ENCODE measurements at regions not wholly inside any gene's neighbourhood (a gene's known extent, or its start where the extent isn't known, plus 50 kb on each side); places are given as distances from the start of the nearest gene placed in this dataset.

DNA sequence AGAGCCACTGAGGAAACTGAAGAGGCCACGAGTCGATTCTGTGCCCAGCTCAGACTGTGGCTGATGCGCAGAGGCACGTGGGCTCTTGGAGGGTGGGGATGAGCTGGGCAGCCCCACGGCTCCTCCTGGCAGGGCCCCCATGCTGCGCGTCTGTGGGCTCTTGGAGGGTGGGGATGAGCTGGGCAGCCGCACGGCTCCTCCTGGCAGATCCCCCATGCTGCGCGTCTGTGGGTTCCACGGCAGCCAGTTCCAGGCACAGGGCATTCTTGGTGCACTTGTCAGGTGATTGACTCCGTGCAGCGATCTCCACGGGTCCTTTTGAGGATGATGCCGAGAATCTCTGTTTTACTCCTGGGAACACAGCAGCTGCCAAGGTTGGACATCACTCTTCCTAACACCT lies 138.1 kb upstream of the ZNF236 start:
- Histone ChIP-seq H3K9me3 (ENCODE audit: control insufficient read depth, insufficient read depth, low read depth, low read length) (0 out of 2 replicates have a peak, but pooled peaks cover 2% of the 10 kb centered on the region), H3K27ac (ENCODE audit: low read depth, low read length) (no peak overlapping the region), H3K4me3 (ENCODE audit: low read depth, low read length) (no peak overlapping the region), H3K36me3 (ENCODE audit: control insufficient read depth, insufficient read depth, low read length) (no peaks in the 10 kb centered on the region), H3K4me1 (ENCODE audit: control insufficient read depth, insufficient read depth, low read length) (peaks cover 18% of the 10 kb centered on the region), H3K27me3 (ENCODE audit: control insufficient read depth, insufficient read depth, low read length) (no peaks in the 10 kb centered on the region), H3K9ac (ENCODE audit: low read length) (no peak overlapping the region)

DNA sequence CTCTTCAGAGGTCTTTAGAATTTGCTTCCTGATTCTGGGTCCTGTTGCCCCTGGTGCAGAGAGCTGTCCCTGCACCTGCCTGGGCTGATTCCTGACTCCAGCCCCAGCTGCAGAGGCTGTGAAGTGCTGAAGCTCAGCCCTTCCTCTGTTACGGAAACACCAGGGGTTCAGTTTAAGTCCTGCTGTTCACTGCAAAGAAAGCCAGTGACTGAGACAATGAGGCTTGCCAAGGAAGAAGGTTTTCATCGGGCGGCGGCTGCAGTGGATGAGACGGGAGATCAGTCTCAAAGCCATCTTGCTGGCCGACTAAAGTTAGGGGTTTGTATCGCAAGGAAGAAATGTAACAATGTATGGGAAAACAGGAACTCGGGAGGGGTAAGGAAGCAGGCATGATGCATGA lies 142.4 kb upstream of the ZNF236 start:
- Histone ChIP-seq H3K4me1 (ENCODE audit: control insufficient read depth, insufficient read depth, low read length) (peaks cover 12% of the 10 kb centered on the region), H3K36me3 (ENCODE audit: control insufficient read depth, insufficient read depth, low read length) (no peaks in the 10 kb centered on the region), H3K4me3 (ENCODE audit: low read depth, low read length) (no peak overlapping the region), H3K27me3 (ENCODE audit: control insufficient read depth, insufficient read depth, low read length) (no peaks in the 10 kb centered on the region), H3K9ac (ENCODE audit: low read length) (no peak overlapping the region), H3K9me3 (ENCODE audit: control insufficient read depth, insufficient read depth, low read depth, low read length) (0 out of 2 replicates have a peak, but pooled peaks cover 2% of the 10 kb centered on the region), H3K27ac (ENCODE audit: low read depth, low read length) (no peak overlapping the region)

DNA sequence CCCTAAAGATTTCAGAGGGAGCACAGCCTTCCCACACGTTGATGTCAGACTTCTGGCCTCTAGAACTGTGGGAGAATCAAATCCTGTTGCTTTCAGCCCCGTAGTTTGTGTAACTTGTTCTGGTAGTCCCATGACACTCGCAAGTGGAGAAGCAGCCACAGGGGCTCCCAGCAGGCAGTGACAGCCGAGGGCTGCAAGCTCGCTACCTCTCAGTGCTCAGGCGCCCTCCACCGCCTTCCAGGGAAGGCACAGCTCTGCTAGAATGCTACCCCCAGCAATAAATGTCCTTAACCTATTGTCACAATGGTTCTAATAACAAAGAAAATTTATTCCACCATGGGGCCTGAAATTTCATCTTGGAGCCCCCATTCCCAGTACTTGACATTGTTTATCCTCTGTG lies 143.1 kb upstream of the ZNF236 start:
- H3K9ac ChIP-seq (ENCODE audit: low read length), result no peak overlapping the region
- no peaks in the 10 kb centered on the region for H3K36me3 ChIP-seq (ENCODE audit: control insufficient read depth, insufficient read depth, low read length)
- H3K9me3 ChIP-seq (ENCODE audit: control insufficient read depth, insufficient read depth, low read depth, low read length), result 0 out of 2 replicates have a peak, but pooled peaks cover 2% of the 10 kb centered on the region
- no peaks in the 10 kb centered on the region for H3K27me3 ChIP-seq (ENCODE audit: control insufficient read depth, insufficient read depth, low read length)
- H3K27ac ChIP-seq (ENCODE audit: low read depth, low read length), result no peak overlapping the region
- no peak overlapping the region for H3K4me3 ChIP-seq (ENCODE audit: low read depth, low read length)
- peaks cover 12% of the 10 kb centered on the region for H3K4me1 ChIP-seq (ENCODE audit: control insufficient read depth, insufficient read depth, low read length)

DNA sequence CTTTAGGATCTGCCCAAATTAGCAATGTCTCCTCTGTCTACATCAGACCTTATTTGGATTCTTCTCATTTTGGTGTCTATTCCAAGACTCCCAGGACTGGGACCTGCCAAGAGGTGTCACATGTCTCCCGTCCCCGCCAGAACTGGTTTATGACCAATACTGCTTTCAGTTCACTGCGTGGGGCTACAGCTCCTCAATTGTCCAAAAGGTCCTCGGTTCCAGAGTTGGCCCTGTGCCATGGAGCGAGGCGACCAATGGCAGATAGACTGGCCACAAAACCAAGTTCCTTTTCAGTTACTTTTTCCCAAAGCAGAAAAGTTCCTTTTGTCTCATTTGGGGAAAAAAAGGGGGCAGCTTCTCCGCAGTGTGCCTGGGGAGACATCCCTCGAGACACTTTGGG lies 144.1 kb upstream of the ZNF236 start:
- Histone ChIP-seq H3K4me3 (ENCODE audit: low read depth, low read length) (no peak overlapping the region), H3K4me1 (ENCODE audit: control insufficient read depth, insufficient read depth, low read length) (peaks cover 14% of the 10 kb centered on the region), H3K27me3 (ENCODE audit: control insufficient read depth, insufficient read depth, low read length) (no peaks in the 10 kb centered on the region), H3K36me3 (ENCODE audit: control insufficient read depth, insufficient read depth, low read length) (no peaks in the 10 kb centered on the region), H3K9ac (ENCODE audit: low read length) (no peak overlapping the region), H3K9me3 (ENCODE audit: control insufficient read depth, insufficient read depth, low read depth, low read length) (0 out of 2 replicates have a peak, but pooled peaks cover 2% of the 10 kb centered on the region), H3K27ac (ENCODE audit: low read depth, low read length) (no peak overlapping the region)

DNA sequence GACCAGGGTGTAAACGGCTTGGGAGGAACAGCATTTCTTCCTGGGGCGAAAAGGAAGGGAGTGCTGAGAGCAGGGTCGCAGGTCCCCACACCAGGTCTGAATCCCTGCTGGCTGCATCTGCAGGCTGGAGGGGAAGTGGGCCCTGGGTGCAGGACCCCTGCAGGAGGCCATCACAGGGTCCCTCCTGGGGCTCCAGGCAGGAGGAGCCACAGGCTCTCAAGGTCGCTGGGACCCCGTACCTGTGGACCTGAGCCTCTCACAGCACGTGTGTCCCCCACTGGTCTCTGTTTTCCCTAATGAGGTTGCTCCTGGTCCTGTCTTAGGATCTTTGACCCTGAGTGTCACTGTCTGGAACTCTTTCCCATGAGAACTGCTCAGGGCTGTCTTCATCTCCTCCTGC lies 147.8 kb upstream of the ZNF236 start:
- Histone ChIP-seq H3K4me1 (ENCODE audit: control insufficient read depth, insufficient read depth, low read length) (peaks cover 11% of the 10 kb centered on the region), H3K27ac (ENCODE audit: low read depth, low read length) (no peak overlapping the region), H3K9me3 (ENCODE audit: control insufficient read depth, insufficient read depth, low read depth, low read length) (no peaks in the 10 kb centered on the region), H3K4me3 (ENCODE audit: low read depth, low read length) (no peak overlapping the region), H3K27me3 (ENCODE audit: control insufficient read depth, insufficient read depth, low read length) (no peaks in the 10 kb centered on the region), H3K36me3 (ENCODE audit: control insufficient read depth, insufficient read depth, low read length) (no peaks in the 10 kb centered on the region), H3K9ac (ENCODE audit: low read length) (no peak overlapping the region)

DNA sequence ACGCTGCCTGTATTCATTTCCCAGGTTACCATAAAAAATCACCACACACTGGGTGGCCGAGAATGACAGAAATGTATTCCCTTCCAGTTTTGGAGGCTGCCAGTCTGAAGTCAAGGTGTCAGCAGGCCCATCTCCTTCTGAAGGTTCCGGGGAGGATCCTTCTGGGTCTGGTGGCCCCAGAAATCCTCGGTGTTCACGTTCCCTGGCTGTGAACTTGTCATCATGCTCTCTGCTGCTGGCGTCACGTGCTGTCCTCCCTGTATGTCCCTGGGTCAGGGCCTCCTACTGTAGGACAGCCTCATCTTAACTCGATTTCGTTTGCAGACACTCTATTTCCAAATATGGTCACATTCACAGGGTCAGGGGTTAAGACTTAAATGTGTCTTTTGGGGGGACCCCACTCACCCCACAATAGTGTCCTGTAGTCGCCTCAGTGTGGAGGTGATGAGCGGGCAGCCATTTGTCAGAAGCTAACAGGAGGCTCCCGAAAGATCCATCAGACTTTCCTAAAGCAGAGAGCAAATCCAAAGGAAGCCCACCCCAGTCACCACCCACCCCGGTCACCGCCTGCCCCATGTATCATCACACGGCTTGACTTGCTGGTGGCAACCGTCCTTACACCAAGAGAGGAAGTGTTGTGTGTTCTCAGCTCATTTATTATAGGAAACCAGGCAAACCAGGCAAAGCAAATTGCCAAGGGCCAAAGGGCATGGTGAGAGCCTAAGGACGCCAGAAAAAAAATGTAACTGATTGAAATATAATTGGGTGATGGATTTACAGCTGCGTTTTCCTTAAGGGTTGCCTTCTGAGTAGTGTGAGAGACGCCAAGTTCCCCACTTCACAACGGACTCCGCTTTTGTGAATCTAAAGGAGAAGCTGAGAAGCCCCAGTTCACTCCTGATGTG lies 148.8 kb upstream of the ZNF236 start:
- peaks cover 9% of the 10 kb centered on the region; the same call in 1 of the 2 replicates for H3K4me1 ChIP-seq (ENCODE audit: control insufficient read depth, insufficient read depth, low read length)
- H3K4me3 ChIP-seq (ENCODE audit: low read depth, low read length), result no peak overlapping the region
- H3K36me3 ChIP-seq (ENCODE audit: control insufficient read depth, insufficient read depth, low read length), result no peaks in the 10 kb centered on the region
- H3K27ac ChIP-seq (ENCODE audit: low read depth, low read length), result no peak overlapping the region
- no peak overlapping the region for H3K9ac ChIP-seq (ENCODE audit: low read length)
- H3K27me3 ChIP-seq (ENCODE audit: control insufficient read depth, insufficient read depth, low read length), result no peaks in the 10 kb centered on the region
- no peaks in the 10 kb centered on the region for H3K9me3 ChIP-seq (ENCODE audit: control insufficient read depth, insufficient read depth, low read depth, low read length)

DNA sequence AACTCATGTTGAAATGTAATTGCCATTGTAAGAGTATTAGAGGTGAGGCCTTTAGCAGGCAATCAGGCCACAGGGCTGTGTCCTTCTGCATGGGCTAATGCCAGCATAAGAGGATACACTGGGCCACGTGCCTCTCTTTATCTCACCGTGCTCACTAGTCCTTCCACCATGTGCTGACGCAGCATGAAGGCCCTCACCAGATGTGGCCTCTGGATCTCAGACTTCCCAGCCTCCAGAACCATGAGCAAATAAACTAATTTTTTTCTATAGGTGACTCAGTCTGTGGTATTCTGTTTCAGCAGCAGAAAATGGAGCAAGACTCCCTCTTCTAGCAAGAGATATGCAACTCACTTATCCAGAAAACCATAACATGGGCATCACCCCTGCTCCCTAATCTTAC lies 149.7 kb upstream of the ZNF236 start:
- no peak overlapping the region for H3K4me3 ChIP-seq (ENCODE audit: low read depth, low read length)
- H3K36me3 ChIP-seq (ENCODE audit: control insufficient read depth, insufficient read depth, low read length), result no peaks in the 10 kb centered on the region
- H3K9ac ChIP-seq (ENCODE audit: low read length), result no peak overlapping the region
- H3K4me1 ChIP-seq (ENCODE audit: control insufficient read depth, insufficient read depth, low read length), result peaks cover 12% of the 10 kb centered on the region; the same call in 1 of the 2 replicates
- H3K9me3 ChIP-seq (ENCODE audit: control insufficient read depth, insufficient read depth, low read depth, low read length), result no peaks in the 10 kb centered on the region
- no peak overlapping the region for H3K27ac ChIP-seq (ENCODE audit: low read depth, low read length)
- no peaks in the 10 kb centered on the region for H3K27me3 ChIP-seq (ENCODE audit: control insufficient read depth, insufficient read depth, low read length)

DNA sequence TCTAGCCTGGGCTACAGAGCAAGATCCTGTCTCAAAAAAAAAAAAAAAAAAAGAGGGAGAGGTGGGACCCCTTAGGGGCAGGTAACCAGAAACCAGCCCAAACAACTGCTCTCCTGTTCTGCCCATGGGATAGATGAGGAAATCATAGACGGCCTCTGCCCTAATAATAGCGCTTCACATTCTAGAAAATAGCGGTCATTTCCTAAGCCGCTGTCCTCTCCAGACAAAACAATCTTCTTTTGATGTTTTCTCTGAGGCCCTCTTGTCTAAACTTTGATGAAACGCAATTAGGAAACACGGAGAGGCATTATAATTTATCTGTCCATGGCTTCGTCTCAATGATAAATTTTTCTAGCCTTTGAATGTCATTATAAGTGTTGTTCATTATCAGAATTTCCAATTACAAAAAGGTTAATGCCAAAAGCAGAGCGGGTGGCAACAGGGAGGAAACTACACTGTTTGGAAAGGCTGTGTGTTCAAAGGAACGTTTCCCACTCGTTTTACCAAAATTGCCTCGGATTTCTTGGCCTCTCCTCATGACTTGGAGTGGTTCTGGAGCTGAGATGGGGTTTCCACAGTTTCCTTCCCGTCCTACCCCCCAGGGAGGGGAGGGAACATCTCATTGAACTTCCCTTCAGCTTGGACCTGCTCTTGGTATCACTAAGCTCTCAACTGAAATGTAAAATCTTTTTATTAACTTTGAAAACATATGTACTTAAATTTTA lies 151.6 kb upstream of the ZNF236 start:
- H3K27ac ChIP-seq (ENCODE audit: low read depth, low read length), result no peak overlapping the region
- H3K9ac ChIP-seq (ENCODE audit: low read length), result no peak overlapping the region
- H3K4me1 ChIP-seq (ENCODE audit: control insufficient read depth, insufficient read depth, low read length), result peaks cover 12% of the 10 kb centered on the region; the same call in 1 of the 2 replicates
- H3K4me3 ChIP-seq (ENCODE audit: low read depth, low read length), result no peak overlapping the region
- H3K9me3 ChIP-seq (ENCODE audit: control insufficient read depth, insufficient read depth, low read depth, low read length), result no peaks in the 10 kb centered on the region
- H3K27me3 ChIP-seq (ENCODE audit: control insufficient read depth, insufficient read depth, low read length), result no peaks in the 10 kb centered on the region
- no peaks in the 10 kb centered on the region for H3K36me3 ChIP-seq (ENCODE audit: control insufficient read depth, insufficient read depth, low read length)

DNA sequence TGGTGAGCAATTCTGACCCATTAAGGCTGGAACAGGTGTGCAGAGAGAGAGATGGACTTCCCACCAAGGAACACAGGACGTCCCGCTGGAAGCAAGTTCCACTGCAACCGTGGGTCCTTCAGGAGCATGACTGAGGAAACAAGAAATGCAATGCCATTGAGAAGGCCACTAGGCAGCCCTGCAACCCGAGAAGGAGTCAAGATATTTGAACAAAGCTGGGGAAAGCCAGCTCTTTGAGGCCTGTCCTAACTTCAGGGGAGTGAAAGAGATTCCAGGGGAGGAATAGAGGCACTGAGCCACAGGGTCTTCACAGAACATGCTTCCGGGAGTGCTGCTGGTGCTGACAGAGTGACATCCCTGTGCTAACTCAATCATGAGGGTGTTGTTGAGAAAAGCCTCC lies 153.8 kb upstream of the ZNF236 start:
- Histone ChIP-seq H3K4me1 (ENCODE audit: control insufficient read depth, insufficient read depth, low read length) (peaks cover 10% of the 10 kb centered on the region; the same call in 1 of the 2 replicates), H3K36me3 (ENCODE audit: control insufficient read depth, insufficient read depth, low read length) (no peaks in the 10 kb centered on the region), H3K4me3 (ENCODE audit: low read depth, low read length) (no peak overlapping the region), H3K9me3 (ENCODE audit: control insufficient read depth, insufficient read depth, low read depth, low read length) (no peaks in the 10 kb centered on the region), H3K27me3 (ENCODE audit: control insufficient read depth, insufficient read depth, low read length) (no peaks in the 10 kb centered on the region), H3K27ac (ENCODE audit: low read depth, low read length) (no peak overlapping the region), H3K9ac (ENCODE audit: low read length) (no peak overlapping the region)

DNA sequence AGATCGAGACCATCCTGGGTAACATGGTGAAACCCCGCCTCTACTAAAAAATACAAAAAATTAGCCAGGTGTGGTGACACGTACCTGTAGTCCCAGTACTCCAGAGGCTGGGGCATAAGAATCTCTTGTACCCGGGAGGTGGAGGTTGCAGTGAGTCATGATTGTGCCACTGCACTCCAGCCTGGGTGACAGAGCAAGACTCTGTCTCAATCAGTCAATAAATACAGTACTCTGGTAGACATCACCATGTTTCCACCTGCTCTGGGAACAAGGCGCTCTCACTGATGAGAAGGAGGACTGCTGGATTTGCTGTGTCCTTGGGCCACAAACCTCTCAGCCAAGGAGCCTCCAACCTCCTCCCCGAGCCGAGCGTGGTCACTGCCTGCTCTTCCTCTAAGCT lies 154.2 kb upstream of the ZNF236 start:
- no peaks in the 10 kb centered on the region for H3K9me3 ChIP-seq (ENCODE audit: control insufficient read depth, insufficient read depth, low read depth, low read length)
- H3K4me3 ChIP-seq (ENCODE audit: low read depth, low read length), result no peak overlapping the region
- no peak overlapping the region for H3K9ac ChIP-seq (ENCODE audit: low read length)
- no peaks in the 10 kb centered on the region for H3K36me3 ChIP-seq (ENCODE audit: control insufficient read depth, insufficient read depth, low read length)
- peaks cover 10% of the 10 kb centered on the region; the same call in 1 of the 2 replicates for H3K4me1 ChIP-seq (ENCODE audit: control insufficient read depth, insufficient read depth, low read length)
- H3K27me3 ChIP-seq (ENCODE audit: control insufficient read depth, insufficient read depth, low read length), result no peaks in the 10 kb centered on the region
- no peak overlapping the region for H3K27ac ChIP-seq (ENCODE audit: low read depth, low read length)

DNA sequence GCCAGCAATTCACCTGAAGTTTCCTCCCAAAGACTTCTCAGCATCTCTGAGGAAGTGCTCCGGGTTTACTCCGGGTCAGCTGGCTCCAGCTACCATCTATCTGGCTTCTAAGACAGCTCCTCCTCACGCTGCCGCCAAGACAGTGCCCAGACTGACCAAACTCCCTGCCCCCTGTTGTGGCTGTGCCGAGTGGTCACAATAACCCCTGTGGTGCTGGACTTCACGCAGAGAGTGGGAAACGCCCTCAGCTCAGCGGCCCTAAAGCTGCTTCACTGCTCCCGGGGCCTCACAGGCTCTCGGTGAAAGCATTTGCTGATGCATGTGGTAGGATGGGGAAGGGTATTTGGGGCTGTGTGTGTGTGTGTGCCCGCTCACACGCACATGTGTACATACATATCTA lies 154.8 kb upstream of the ZNF236 start:
- H3K27me3 ChIP-seq (ENCODE audit: control insufficient read depth, insufficient read depth, low read length), result no peaks in the 10 kb centered on the region
- H3K4me3 ChIP-seq (ENCODE audit: low read depth, low read length), result no peak overlapping the region

More for the DNA sequence above, 154.8 kb upstream of the ZNF236 start:
- Histone ChIP-seq H3K4me1 (ENCODE audit: control insufficient read depth, insufficient read depth, low read length) (peaks cover 10% of the 10 kb centered on the region; the same call in 1 of the 2 replicates), H3K36me3 (ENCODE audit: control insufficient read depth, insufficient read depth, low read length) (no peaks in the 10 kb centered on the region), H3K9ac (ENCODE audit: low read length) (no peak overlapping the region), H3K27ac (ENCODE audit: low read depth, low read length) (no peak overlapping the region), H3K9me3 (ENCODE audit: control insufficient read depth, insufficient read depth, low read depth, low read length) (no peaks in the 10 kb centered on the region)
